ENCODE measurements at regions not wholly inside any gene's neighbourhood (a gene's known extent, or its start where the extent isn't known, plus 50 kb on each side); places are given as distances from the start of the nearest gene placed in this dataset.
"Not testable (repeated sequence)": the region's sequence is repeated elsewhere in the genome, so short reads cannot be mapped to it uniquely, and the experiment has no call there.

- not testable (repeated sequence) for DNase-seq (ENCODE audit: low spot score)
These were observed 108.0 kb upstream of the SGK1 start for GRCh38 chr6:134425917-134426316.

DNA sequence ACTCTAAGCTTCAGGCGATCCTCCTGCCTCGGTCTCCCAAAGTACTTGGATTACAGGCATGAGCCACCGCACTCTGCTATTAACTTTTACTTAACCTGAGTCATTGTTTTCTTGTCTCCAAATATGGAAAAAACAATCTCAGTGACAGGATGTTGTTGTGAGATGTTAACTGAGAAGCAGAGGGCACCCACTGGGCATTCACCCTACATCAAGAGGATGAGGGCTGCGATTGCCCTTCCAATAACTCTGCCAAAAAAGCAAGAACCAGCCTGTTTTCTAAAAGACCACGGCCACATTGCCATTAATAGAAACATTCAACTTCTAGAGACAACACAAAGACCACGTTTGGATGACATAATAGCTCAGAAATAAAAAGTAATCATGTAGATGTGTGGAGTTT lies 107.6 kb upstream of the SGK1 start:
- DNase-seq (ENCODE audit: low spot score), result no peak

DNA sequence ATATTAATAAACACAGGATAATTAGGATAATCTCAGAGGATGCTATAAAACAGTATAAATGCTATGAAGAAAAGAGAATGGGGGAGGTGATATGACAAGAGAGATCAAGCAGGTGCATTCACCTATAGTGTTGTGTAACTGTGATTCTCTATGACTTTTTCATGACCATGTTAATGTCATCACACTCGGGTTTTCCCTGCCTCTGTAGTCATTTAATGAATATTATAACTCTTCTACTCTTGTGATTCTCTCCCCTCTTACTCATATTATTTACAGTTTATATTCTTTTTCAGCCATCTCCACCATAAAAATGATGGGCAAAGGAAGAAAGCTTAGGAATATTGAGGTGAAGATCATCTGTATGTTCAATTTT lies 106.9 kb upstream of the SGK1 start:
- DNase-seq (ENCODE audit: low spot score), result no peak

- no peak for DNase-seq (ENCODE audit: low spot score)
These were observed 106.4 kb upstream of the SGK1 start for GRCh38 chr6:134424165-134424797.

- DNase-seq (ENCODE audit: low spot score), result no peak
These were observed 104.7 kb upstream of the SGK1 start for GRCh38 chr6:134422426-134423231.

GRCh38 chr6:134421501-134421900 lies 103.6 kb upstream of the SGK1 start:
- no peak for DNase-seq (ENCODE audit: low spot score)

DNA sequence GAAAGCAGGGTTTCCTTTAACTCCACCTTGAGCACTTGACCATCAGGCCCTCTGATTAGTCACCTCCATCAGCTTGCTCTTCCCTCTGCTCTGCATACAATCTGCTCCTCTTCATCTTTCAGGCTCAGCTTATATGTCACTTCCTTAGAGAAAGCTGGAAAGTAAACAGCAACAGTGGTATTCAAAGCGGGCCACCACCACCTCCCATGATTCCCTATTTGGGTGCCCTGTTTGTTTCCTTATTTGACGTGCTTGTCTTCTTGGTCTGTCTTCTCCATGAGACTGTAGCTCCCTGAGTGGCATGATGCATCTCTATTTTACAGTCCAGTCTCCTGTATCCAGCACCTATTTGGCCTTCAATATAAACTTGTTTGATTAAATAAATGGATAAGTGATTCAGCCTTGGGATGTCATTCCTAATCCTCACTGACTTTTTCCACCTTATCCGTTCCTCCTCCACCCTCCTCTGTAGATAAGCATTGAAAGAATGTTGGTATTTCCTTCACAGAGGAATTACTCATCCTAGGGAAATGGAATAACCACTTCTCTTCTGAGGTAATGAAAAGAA lies 102.8 kb upstream of the SGK1 start:
- no peak for DNase-seq (ENCODE audit: low spot score)

GRCh38 chr6:134419716-134420115 lies 101.8 kb upstream of the SGK1 start:
- no peak for DNase-seq (ENCODE audit: low spot score)

GRCh38 chr6:134416418-134417154 lies 98.7 kb upstream of the SGK1 start:
- no peak for DNase-seq (ENCODE audit: low spot score)

DNA sequence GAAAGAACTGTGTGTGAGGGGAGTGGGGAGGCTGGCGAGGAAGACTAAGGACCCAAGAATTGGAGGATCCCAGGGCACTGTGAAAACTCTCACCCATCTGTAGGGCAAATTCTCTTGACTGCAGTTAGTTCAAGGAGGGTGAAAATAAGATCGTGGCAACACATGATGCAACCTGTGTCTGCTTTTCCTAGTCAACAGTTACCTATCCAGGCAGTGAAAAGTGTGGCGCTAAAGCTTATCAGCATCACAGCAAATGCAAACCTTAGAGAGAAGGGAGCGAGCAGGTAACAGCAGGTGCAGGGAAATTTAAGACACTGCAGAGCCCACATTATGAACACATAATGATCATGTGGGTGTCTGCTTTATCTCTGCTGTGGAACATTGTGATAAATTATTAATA lies 97.7 kb upstream of the SGK1 start:
- no peak for DNase-seq (ENCODE audit: low spot score)

GRCh38 chr6:134415194-134415593 lies 97.3 kb upstream of the SGK1 start:
- DNase-seq (ENCODE audit: low spot score), result no peak

DNA sequence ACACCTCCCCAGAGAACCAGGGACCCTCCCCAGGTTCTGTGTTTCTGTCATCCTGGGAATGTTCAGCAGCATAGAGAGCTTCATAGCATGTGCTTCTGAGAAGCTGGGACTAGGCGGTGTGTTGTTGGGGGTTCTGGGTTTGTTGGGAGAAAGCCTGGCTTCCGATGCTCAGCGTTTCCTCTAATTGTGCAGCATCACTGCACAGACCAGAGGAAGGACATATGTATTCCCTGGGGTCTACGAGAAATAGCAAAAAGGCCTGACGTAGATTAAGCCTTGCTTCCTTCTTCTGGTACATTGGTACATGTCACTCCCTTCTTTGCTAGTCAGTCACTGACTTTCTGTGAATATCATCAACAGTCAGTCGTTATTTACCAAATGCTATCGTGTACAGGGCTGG lies 96.9 kb upstream of the SGK1 start:
- no peak for DNase-seq (ENCODE audit: low spot score)

- no peak for DNase-seq (ENCODE audit: low spot score)
These were observed 95.3 kb upstream of the SGK1 start for GRCh38 chr6:134413241-134413643.

GRCh38 chr6:134410541-134410940 lies 92.6 kb upstream of the SGK1 start:
- DNase-seq (ENCODE audit: low spot score), result no peak

GRCh38 chr6:134407791-134408190 lies 89.9 kb upstream of the SGK1 start:
- DNase-seq (ENCODE audit: low spot score), result no peak

GRCh38 chr6:134406311-134406710 lies 88.4 kb upstream of the SGK1 start:
- no peak for DNase-seq (ENCODE audit: low spot score)

DNA sequence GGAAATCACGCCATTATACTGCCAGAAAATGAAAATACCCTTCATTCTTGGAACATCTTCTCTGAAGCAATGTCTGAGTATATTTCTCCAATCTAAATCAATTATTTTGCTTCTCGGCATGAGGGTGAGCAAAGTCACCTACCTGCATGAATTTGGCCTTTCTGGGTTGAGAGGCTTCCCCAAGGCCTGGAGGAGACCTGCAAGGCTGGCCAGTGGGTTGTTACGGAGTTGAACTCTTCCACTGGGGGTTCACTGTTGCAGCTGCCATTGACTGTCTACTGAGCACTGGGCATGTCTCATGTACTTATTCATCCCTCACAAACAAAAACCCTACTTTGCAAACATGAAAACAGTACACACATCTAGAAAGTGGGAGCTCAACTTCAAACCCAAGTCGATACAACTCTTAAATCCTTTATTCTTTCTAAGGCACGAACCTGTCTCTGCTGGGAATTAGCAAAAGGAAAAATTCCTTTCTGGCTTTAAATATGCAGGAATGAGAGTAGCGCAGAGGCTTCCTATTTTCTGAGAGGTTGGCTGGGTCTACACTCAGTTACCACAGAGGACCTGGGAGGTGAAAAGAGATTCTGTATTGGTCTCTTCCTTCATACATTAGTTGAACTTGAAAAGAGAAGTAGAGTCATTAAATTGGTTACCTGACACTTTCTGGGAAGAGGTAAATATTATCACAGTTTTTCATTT lies 87.6 kb upstream of the SGK1 start:
- DNase-seq (ENCODE audit: low spot score), result no peak

GRCh38 chr6:134403312-134403711 lies 85.4 kb upstream of the SGK1 start:
- not testable (repeated sequence) for DNase-seq (ENCODE audit: low spot score)

DNA sequence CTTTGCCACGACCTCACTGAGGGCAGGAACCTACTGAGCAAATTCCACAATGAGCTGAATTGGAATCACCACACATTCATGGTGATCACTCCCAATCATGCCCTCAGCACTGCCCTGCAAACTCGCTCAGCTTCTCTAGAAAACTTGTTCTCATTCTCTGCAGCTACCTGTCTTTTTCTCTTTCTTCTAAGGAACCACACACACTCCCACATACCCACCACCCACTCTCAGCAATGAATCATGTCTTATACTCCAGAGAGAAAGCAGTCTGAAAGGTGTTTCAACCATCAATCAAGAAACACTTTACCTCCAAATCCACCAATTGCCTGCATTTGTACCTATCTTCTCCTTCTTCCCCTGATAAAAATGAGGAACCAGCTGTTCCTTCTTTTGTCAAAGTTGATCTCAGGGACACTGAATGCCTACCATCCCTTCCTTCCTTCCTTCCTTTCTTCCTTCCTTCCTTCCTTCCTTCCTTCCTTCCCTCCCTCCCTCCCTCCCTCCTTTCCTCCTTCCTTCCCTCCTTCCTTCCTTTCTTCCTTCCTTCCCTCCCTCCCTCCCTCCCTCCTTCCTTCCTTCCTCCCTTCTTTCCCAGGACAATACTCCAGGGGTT lies 84.6 kb upstream of the SGK1 start:
- no peak for DNase-seq (ENCODE audit: low spot score)

DNA sequence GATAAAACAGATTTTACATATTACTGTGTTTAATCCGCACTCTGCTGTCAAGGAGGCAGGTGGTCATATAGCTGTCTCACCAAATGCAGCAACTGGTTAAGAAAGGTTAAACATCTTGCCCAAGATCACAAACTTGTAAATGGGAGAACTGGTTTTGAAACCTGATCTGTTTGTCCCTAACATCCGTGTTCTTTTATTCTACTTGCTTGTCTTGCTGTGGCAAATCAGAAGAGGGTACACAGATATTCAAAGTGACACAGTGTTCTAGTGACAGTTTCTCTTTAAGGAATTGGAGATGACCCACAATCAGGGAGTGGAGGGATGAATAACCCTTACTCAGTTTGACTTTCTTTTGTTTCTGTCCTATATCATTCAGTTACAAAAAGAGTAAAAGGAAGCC lies 83.0 kb upstream of the SGK1 start:
- no peak for DNase-seq (ENCODE audit: low spot score)

DNA sequence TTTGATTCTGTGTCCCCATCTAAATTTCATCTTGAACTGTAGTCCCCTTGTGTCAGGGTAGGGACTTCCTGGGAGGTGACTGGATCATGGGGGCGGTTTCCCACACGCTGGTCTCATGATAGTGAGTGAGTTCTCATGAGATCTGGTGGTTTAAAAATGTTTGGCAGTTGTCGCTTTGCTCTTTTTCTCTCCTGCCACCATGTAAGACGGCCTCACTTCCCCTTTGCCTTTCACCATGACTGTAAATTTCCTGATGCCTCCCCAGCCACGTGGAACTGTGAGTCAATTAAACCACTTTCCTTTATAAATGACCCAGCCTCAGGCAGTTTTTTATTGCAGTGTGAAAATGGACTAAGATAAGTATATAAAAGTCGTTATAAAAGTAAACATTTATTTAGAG lies 80.5 kb upstream of the SGK1 start:
- no peak for DNase-seq (ENCODE audit: low spot score)

DNA sequence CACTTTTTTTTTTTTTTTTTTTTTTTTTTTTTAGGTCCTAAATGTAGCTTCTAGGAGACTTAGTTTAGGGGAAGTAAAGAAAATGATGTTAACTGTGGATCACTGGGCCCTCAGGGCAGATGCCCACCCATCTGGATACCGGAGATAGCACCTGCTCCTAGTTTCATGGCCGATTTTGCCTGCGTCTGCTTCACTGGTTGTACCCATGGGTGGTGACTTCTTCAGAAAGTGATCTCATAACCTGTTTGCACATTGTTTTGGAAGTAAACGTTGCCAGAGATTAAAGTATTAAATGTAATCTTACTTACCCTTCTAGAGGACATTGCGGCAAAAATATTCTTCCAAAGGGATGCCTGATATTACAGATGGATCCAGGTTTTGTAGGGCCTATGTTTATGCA lies 79.8 kb upstream of the SGK1 start:
- DNase-seq (ENCODE audit: low spot score), result no peak
